ENCODE measurements at regions not wholly inside any gene's neighbourhood (a gene's known extent, or its start where the extent isn't known, plus 50 kb on each side); places are given as distances from the start of the nearest gene placed in this dataset.

DNA sequence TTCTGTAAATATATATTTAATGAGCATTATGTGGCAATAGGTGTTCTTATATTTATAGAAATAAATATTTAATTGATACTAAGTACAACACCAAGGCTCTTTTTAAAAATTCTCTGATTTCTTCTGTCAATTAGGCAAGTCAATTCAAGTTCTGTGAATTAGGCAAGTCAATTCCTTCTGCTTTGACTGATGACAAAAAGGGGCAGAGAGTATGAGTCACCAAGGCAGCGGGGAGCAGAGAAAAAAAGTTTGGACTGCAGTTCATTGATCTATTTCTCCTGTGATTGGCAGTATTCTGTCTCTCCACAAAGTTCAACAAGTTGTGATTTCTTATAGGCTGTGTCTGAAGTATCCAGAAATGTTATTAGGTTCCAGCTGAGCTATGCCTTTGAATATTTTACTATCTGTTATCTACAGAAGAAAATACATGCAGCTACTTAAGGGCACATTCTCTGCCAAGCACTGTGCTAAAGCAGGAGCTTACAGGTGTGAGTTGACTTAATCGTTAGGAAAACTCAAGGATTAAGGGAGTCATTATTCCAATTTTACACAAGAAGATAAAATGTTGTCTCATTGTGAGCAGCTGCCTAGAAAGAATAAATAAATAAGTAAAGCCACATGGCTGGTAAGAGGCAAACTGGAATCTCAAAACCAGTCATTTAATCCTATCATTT, 206.4 kb upstream of the ALG10B start:
- no peak overlapping the region for H3K23ac ChIP-seq (ENCODE audit: low read length)
- no peak overlapping the region for H2BK12ac ChIP-seq (ENCODE audit: low read length)
- no peak overlapping the region for H3K27ac ChIP-seq (ENCODE audit: low read depth, low read length)
- H3K9me3 ChIP-seq (ENCODE audit: insufficient read depth, low read depth, low read length): peaks cover 12% of the 10 kb centered on the region
- H3K4me2 ChIP-seq (ENCODE audit: low read length): no peak overlapping the region
- no peak overlapping the region for H4K91ac ChIP-seq (ENCODE audit: low read depth, low read length)
- no peak overlapping the region for H2AFZ ChIP-seq (ENCODE audit: insufficient read depth, low read length, poor library complexity)
- no peak overlapping the region for H3K14ac ChIP-seq (ENCODE audit: low read length)
- no peak overlapping the region for H3K4me3 ChIP-seq (ENCODE audit: low read depth, low read length)
- WGBS (ENCODE audit: extremely low coverage, insufficient coverage, insufficient read length): no CpG with 5 or more reads among the region's 2 CpGs
- H3K79me2 ChIP-seq (ENCODE audit: control insufficient read depth, insufficient read depth, low read length, poor library complexity): no peaks in the 10 kb centered on the region
- no peak overlapping the region for H3K18ac ChIP-seq (ENCODE audit: low read length)
- no peak overlapping the region for H4K12ac ChIP-seq (ENCODE audit: low read depth, low read length)
- no peak overlapping the region for H2AK5ac ChIP-seq (ENCODE audit: low read length)
- no peaks in the 10 kb centered on the region for H3K79me1 ChIP-seq (ENCODE audit: low read length)
- no peak for DNase-seq
- H3K36me3 ChIP-seq (ENCODE audit: control insufficient read depth in 1 of 2, insufficient read depth in 2 of 2, low read length in 2 of 2): no peaks in the 10 kb centered on the region
- H3K4ac ChIP-seq (ENCODE audit: low read depth, low read length): no peak overlapping the region
- H2BK5ac ChIP-seq (ENCODE audit: low read depth, low read length, poor library complexity): no peak overlapping the region
- H3K27me3 ChIP-seq (ENCODE audit: insufficient read depth, low read length): no peaks in the 10 kb centered on the region
- H3K4me1 ChIP-seq (ENCODE audit: control insufficient read depth in 1 of 2, insufficient read depth in 2 of 2, low read length in 2 of 2): no peaks in the 10 kb centered on the region
- H3K9ac ChIP-seq (ENCODE audit: low read length): no peak overlapping the region
- no peak overlapping the region for H2BK120ac ChIP-seq (ENCODE audit: insufficient read depth, low read length, poor library complexity)
- no peak overlapping the region for H4K8ac ChIP-seq (ENCODE audit: low read depth, low read length)

DNA sequence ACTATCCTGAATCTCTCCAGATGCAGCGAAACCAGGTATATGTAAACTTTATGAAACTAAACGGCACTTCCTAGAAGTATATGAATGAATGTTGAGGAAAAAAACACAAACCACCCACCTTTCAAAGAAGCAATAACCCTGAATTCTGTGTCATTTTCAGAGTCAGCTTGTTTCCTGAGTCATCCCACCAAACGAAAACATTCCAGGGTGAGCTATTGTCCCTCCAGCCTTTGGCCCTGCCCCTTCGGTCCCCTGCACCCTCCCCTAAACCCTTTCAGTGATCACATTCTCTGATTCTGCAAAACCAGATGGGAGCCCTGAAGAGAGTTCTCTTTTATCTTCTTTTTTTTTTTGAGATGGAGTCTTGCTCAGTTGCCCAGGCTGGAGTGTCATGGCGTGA, 202.6 kb upstream of the ALG10B start:
- no peak overlapping the region for H3K9ac ChIP-seq (ENCODE audit: low read length)
- no peaks in the 10 kb centered on the region for H3K79me2 ChIP-seq (ENCODE audit: control insufficient read depth, insufficient read depth, low read length, poor library complexity)
- H3K23ac ChIP-seq (ENCODE audit: low read length): no peak overlapping the region
- no peak for DNase-seq
- H3K14ac ChIP-seq (ENCODE audit: low read length): no peak overlapping the region
- H3K4me1 ChIP-seq (ENCODE audit: control insufficient read depth in 1 of 2, insufficient read depth in 2 of 2, low read length in 2 of 2): no peaks in the 10 kb centered on the region
- H2BK12ac ChIP-seq (ENCODE audit: low read length): no peak overlapping the region
- no peak overlapping the region for H2AK5ac ChIP-seq (ENCODE audit: low read length)
- no peaks in the 10 kb centered on the region for H3K79me1 ChIP-seq (ENCODE audit: low read length)
- H2BK5ac ChIP-seq (ENCODE audit: low read depth, low read length, poor library complexity): no peak overlapping the region
- no peak overlapping the region for H3K27ac ChIP-seq (ENCODE audit: low read depth, low read length)
- H4K12ac ChIP-seq (ENCODE audit: low read depth, low read length): no peak overlapping the region
- no peak overlapping the region for H4K91ac ChIP-seq (ENCODE audit: low read depth, low read length)
- no peak overlapping the region for H3K18ac ChIP-seq (ENCODE audit: low read length)
- H4K8ac ChIP-seq (ENCODE audit: low read depth, low read length): no peak overlapping the region
- no peak overlapping the region for H2AFZ ChIP-seq (ENCODE audit: insufficient read depth, low read length, poor library complexity)
- H3K9me3 ChIP-seq (ENCODE audit: insufficient read depth, low read depth, low read length): peaks cover 25% of the 10 kb centered on the region
- H2BK120ac ChIP-seq (ENCODE audit: insufficient read depth, low read length, poor library complexity): no peak overlapping the region
- no peak overlapping the region for H3K4ac ChIP-seq (ENCODE audit: low read depth, low read length)
- no peak overlapping the region for H3K4me2 ChIP-seq (ENCODE audit: low read length)
- WGBS (ENCODE audit: extremely low coverage, insufficient coverage, insufficient read length): no CpG with 5 or more reads among the region's 5 CpGs
- H3K4me3 ChIP-seq (ENCODE audit: low read depth, low read length): no peak overlapping the region
- no peaks in the 10 kb centered on the region for H3K36me3 ChIP-seq (ENCODE audit: control insufficient read depth in 1 of 2, insufficient read depth in 2 of 2, low read length in 2 of 2)
- no peaks in the 10 kb centered on the region for H3K27me3 ChIP-seq (ENCODE audit: insufficient read depth, low read length)

DNA sequence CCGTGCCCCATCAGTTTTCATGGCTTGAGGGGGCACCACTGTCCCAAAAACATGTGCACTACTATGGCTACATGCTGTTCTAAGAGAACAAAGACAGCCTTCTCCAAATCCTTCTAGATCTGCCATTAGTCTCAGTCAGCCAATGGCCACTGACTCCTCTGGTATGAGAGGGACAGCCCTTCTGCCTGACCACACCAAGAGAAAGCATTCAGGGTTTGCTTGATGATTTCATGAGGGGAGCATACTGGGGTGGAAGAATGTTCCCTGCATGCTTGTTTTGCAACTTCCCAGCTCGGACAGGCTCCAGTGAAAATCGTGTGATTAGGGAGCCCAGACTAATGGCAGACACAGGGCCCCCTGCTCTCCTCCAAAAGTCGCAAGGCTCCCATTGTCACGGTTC, 199.6 kb upstream of the ALG10B start:
- H2BK120ac ChIP-seq (ENCODE audit: insufficient read depth, low read length, poor library complexity): no peak overlapping the region
- no peak overlapping the region for H3K18ac ChIP-seq (ENCODE audit: low read length)

DNA sequence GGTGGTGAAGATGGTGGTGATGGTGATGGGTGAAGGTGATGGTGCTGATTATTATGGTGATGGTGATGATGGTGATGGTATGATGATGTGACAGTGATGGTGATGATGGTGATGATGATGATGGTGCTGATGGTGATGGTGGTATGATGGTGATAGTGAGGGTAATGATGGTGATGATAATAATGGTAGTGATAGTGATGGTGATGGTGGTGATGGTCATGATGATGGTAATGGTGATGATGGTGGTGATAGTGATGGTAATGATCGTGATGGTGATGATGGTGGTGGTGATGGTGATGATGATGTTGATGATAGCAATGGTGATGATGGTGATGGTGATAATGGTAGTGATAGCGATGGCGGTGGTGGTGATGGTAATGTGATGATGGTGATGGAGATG, 197.9 kb upstream of the ALG10B start:
- Histone ChIP-seq H3K4me1 (ENCODE audit: control insufficient read depth in 1 of 2, insufficient read depth in 2 of 2, low read length in 2 of 2) (no peaks in the 10 kb centered on the region), H3K23ac (ENCODE audit: low read length) (no peak overlapping the region), H3K27ac (ENCODE audit: low read depth, low read length) (no peak overlapping the region), H2AFZ (ENCODE audit: insufficient read depth, low read length, poor library complexity) (no peak overlapping the region), H2AK5ac (ENCODE audit: low read length) (no peak overlapping the region), H3K79me1 (ENCODE audit: low read length) (no peaks in the 10 kb centered on the region), H3K27me3 (ENCODE audit: insufficient read depth, low read length) (no peaks in the 10 kb centered on the region), H3K4me3 (ENCODE audit: low read depth, low read length) (no peak overlapping the region), H2BK120ac (ENCODE audit: insufficient read depth, low read length, poor library complexity) (no peak overlapping the region), H3K36me3 (ENCODE audit: control insufficient read depth in 1 of 2, insufficient read depth in 2 of 2, low read length in 2 of 2) (no peaks in the 10 kb centered on the region), H3K14ac (ENCODE audit: low read length) (no peak overlapping the region), H3K9ac (ENCODE audit: low read length) (no peak overlapping the region), H3K18ac (ENCODE audit: low read length) (no peak overlapping the region), H2BK12ac (ENCODE audit: low read length) (no peak overlapping the region), H3K4ac (ENCODE audit: low read depth, low read length) (no peak overlapping the region), H3K9me3 (ENCODE audit: insufficient read depth, low read depth, low read length) (peaks cover 38% of the 10 kb centered on the region), H3K4me2 (ENCODE audit: low read length) (no peak overlapping the region), H4K91ac (ENCODE audit: low read depth, low read length) (no peak overlapping the region), H2BK5ac (ENCODE audit: low read depth, low read length, poor library complexity) (no peak overlapping the region), H3K79me2 (ENCODE audit: control insufficient read depth, insufficient read depth, low read length, poor library complexity) (no peaks in the 10 kb centered on the region), H4K8ac (ENCODE audit: low read depth, low read length) (no peak overlapping the region), H4K12ac (ENCODE audit: low read depth, low read length) (no peak overlapping the region)
- no peak for DNase-seq
- no CpG with 5 or more reads among the region's 3 CpGs for WGBS (ENCODE audit: extremely low coverage, insufficient coverage, insufficient read length)

More for the DNA sequence above, 199.6 kb upstream of the ALG10B start:
- Histone ChIP-seq H2BK5ac (ENCODE audit: low read depth, low read length, poor library complexity) (no peak overlapping the region), H3K23ac (ENCODE audit: low read length) (no peak overlapping the region), H2AK5ac (ENCODE audit: low read length) (no peak overlapping the region), H3K36me3 (ENCODE audit: control insufficient read depth in 1 of 2, insufficient read depth in 2 of 2, low read length in 2 of 2) (no peaks in the 10 kb centered on the region), H3K14ac (ENCODE audit: low read length) (no peak overlapping the region), H3K4me3 (ENCODE audit: low read depth, low read length) (no peak overlapping the region), H3K79me2 (ENCODE audit: control insufficient read depth, insufficient read depth, low read length, poor library complexity) (no peaks in the 10 kb centered on the region), H4K91ac (ENCODE audit: low read depth, low read length) (no peak overlapping the region), H3K79me1 (ENCODE audit: low read length) (no peaks in the 10 kb centered on the region), H3K9ac (ENCODE audit: low read length) (no peak overlapping the region), H3K4me2 (ENCODE audit: low read length) (no peak overlapping the region), H3K27me3 (ENCODE audit: insufficient read depth, low read length) (no peaks in the 10 kb centered on the region), H3K4ac (ENCODE audit: low read depth, low read length) (no peak overlapping the region), H3K9me3 (ENCODE audit: insufficient read depth, low read depth, low read length) (peaks cover 33% of the 10 kb centered on the region), H3K27ac (ENCODE audit: low read depth, low read length) (no peak overlapping the region), H2AFZ (ENCODE audit: insufficient read depth, low read length, poor library complexity) (no peak overlapping the region), H4K12ac (ENCODE audit: low read depth, low read length) (no peak overlapping the region), H4K8ac (ENCODE audit: low read depth, low read length) (no peak overlapping the region), H3K4me1 (ENCODE audit: control insufficient read depth in 1 of 2, insufficient read depth in 2 of 2, low read length in 2 of 2) (no peaks in the 10 kb centered on the region), H2BK12ac (ENCODE audit: low read length) (no peak overlapping the region)
- peak in 1 of 2 donors; percentile 40 for DNase-seq
- no CpG with 5 or more reads among the region's 5 CpGs for WGBS (ENCODE audit: extremely low coverage, insufficient coverage, insufficient read length)

All from trophoblast cell (in vitro differentiated cells and primary cell).